HG03354 (cell line): ENCODE measurements at regions not wholly inside any gene's neighbourhood (a gene's known extent, or its start where the extent isn't known, plus 50 kb on each side); places are given as distances from the start of the nearest gene placed in this dataset.

ENCODE experiments used
- ATAC-seq: cut with Tn5 transposase; IDR thresholded peaks from one replicate; pipeline ENCODE4 v1.9.1; 2021; ENCODE audit warnings: mild to moderate bottlenecking; ENCODE audit not compliant: unreplicated experiment, poor library complexity, severe bottlenecking

GRCh38 chr6:19463925-19464324 lies 373.2 kb upstream of the ID4 start:
- no peak for ATAC-seq

GRCh38 chr6:19465256-19465655 lies 371.9 kb upstream of the ID4 start:
- ATAC-seq = no peak

- ATAC-seq = no peak
Measured at GRCh38 chr6:19465760-19466159, 371.4 kb upstream of the ID4 start.

- ATAC-seq = no peak
Measured at GRCh38 chr6:19470333-19470732, 366.8 kb upstream of the ID4 start.

GRCh38 chr6:19472153-19472552 lies 365.0 kb upstream of the ID4 start:
- no peak for ATAC-seq

GRCh38 chr6:19472850-19473249 lies 364.3 kb upstream of the ID4 start:
- no peak for ATAC-seq

GRCh38 chr6:19477563-19477962 lies 359.6 kb upstream of the ID4 start:
- no peak for ATAC-seq

GRCh38 chr6:19478273-19478672 lies 358.9 kb upstream of the ID4 start:
- ATAC-seq = no peak

- ATAC-seq = no peak
Measured at GRCh38 chr6:19478992-19479391, 358.2 kb upstream of the ID4 start.

- no peak for ATAC-seq
Measured at GRCh38 chr6:19479551-19479950, 357.6 kb upstream of the ID4 start.

- peak; percentile 45 for ATAC-seq
Measured at GRCh38 chr6:19492636-19493405, 344.3 kb upstream of the ID4 start.

GRCh38 chr6:19501737-19502245 lies 335.4 kb upstream of the ID4 start:
- ATAC-seq = no peak

- no peak for ATAC-seq
Measured at GRCh38 chr6:19502301-19502700, 334.9 kb upstream of the ID4 start.

- ATAC-seq = no peak
Measured at GRCh38 chr6:19515939-19516338, 321.2 kb upstream of the ID4 start.

GRCh38 chr6:19519941-19520340 lies 317.2 kb upstream of the ID4 start:
- no peak for ATAC-seq

GRCh38 chr6:19524366-19525186 lies 312.6 kb upstream of the ID4 start:
- no peak for ATAC-seq

GRCh38 chr6:19525673-19526072 lies 311.5 kb upstream of the ID4 start:
- ATAC-seq = no peak

- peak; percentile 68 for ATAC-seq
Measured at GRCh38 chr6:19530188-19530587, 307.0 kb upstream of the ID4 start.

GRCh38 chr6:19535351-19535750 lies 301.8 kb upstream of the ID4 start:
- ATAC-seq = no peak

GRCh38 chr6:19536838-19537237 lies 300.3 kb upstream of the ID4 start:
- ATAC-seq = no peak

GRCh38 chr6:19538096-19538495 lies 299.1 kb upstream of the ID4 start:
- ATAC-seq = no peak
